ENCODE measurements at regions not wholly inside any gene's neighbourhood (a gene's known extent, or its start where the extent isn't known, plus 50 kb on each side); places are given as distances from the start of the nearest gene placed in this dataset.

DNA sequence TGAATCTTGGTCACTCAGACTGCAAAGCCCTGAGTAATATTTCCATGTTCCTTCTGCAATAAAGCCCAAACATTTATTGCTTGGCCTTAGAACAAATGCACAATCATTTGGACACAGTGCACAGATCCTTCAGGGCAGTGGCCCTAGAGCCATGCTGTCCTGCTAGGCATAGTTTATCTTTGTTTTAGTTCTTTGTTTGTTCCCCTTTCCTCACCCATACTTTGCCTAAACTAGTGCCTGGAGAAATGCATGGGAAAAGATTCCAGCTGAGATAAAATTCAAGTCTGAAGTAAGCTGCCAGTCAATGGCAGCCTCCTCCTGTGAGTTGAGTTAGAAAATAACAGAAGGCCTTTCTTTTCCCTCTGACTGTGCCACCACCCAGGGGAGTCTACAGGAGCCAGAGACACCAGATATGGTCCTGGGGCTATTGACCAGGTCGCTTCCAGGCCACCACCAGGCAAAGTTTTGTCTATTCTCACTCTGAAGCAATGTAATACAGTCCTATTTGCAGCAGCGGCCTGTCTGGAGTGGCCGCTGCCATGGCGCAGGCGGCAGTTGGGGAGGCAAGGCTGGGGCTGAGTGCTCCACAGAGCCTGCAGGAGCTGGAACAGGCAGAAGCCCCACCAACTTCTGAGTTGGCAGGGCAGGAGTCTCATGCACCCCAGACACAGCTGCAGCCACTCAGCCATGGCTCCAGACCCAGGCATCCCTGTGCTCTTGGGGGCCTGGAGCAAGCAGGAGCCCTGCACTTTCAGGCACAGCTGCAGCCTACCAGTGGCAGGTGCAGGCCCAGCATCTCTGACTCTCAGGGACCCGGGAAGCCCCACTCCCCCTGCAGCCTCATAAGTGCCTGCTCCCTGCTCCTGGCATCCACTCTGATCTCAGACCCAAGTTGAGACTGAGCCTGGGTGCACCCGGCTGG, 258.6 kb downstream of the GPATCH2 start:
- H3K4me1 ChIP-seq = no peaks in the 10 kb centered on the region
- POLR2A ChIA-PET = no interaction called here
- H3K9me3 ChIP-seq = peaks cover 2% of the 10 kb centered on the region; the same call in 1 of the 3 replicates
- CTCF ChIA-PET = no interaction called here
- DNase-seq (ENCODE audit: low read depth in 1 of 2, low spot score in 1 of 2) = no peak
- H3K27ac ChIP-seq = no peak overlapping the region
- 50% methylated on average over 2 of the region's 7 CpGs for WGBS (ENCODE audit: missing lambda C conversion rate)
- no peak overlapping the region for H3K4me3 ChIP-seq
- FAIRE-seq = no peak
- no peak overlapping the region for H3K4me2 ChIP-seq
- TF ChIP-seq FOSL2 (IDR thresholded peaks at IDR 0.05) (no peak), FOSL2 (CRISPR knock-in tag; IDR thresholded peaks at IDR 0.05) (no peak), JUN (IDR thresholded peaks at IDR 0.05) (no peak), MYC (IDR thresholded peaks at IDR 0.05; ENCODE audit: borderline replicate concordance, low read length) (no peak), SMC3 (IDR thresholded peaks at IDR 0.05) (no peak), ZSCAN20 (CRISPR knock-in tag; IDR thresholded peaks at IDR 0.05) (no peak), USF2 (IDR thresholded peaks at IDR 0.05) (no peak), CBX2 (IDR thresholded peaks at IDR 0.05; ENCODE audit: borderline replicate concordance, low read depth) (no peak), ESRRA (IDR thresholded peaks at IDR 0.05; ENCODE audit: borderline replicate concordance, low read length) (no peak), CBX8 (IDR thresholded peaks at IDR 0.05) (no peak), NR3C1 (IDR thresholded peaks at IDR 0.05) (no peak), HEYL (CRISPR knock-in tag; IDR thresholded peaks at IDR 0.05) (no peak), EHMT2 (IDR thresholded peaks at IDR 0.05; ENCODE audit: low read depth) (no peak)
- TF ChIP-seq, protein P1, sequence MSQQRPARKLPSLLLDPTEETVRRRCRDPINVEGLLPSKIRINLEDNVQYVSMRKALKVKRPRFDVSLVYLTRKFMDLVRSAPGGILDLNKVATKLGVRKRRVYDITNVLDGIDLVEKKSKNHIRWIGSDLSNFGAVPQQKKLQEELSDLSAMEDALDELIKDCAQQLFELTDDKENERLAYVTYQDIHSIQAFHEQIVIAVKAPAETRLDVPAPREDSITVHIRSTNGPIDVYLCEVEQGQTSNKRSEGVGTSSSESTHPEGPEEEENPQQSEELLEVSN (IDR thresholded peaks at IDR 0.05; ENCODE audit: borderline replicate concordance, low read depth) = no peak
- no peak for ATAC-seq

GRCh38 chr1:217370757-217371156, 260.1 kb downstream of the GPATCH2 start:
- Histone ChIP-seq H3K9me3 (no peaks in the 10 kb centered on the region), H3K27ac (no peak overlapping the region), H3K4me3 (no peak overlapping the region), H3K4me2 (no peak overlapping the region), H3K4me1 (no peaks in the 10 kb centered on the region)
- no peak for ATAC-seq
- TF ChIP-seq TFCP2L1 (CRISPR knock-in tag; IDR thresholded peaks at IDR 0.05) = no peak
- TF ChIP-seq JUNB (IDR thresholded peaks at IDR 0.05) = no peak
- TF ChIP-seq MYC (IDR thresholded peaks at IDR 0.05; ENCODE audit: borderline replicate concordance, low read length) = no peak
- no peak for TF ChIP-seq NPAS2 (CRISPR knock-in tag; IDR thresholded peaks at IDR 0.05; ENCODE audit: borderline replicate concordance)
- no peak for TF ChIP-seq RFX5 (IDR thresholded peaks at IDR 0.05)
- TF ChIP-seq HEYL (CRISPR knock-in tag; IDR thresholded peaks at IDR 0.05) = no peak
- no peak for FAIRE-seq
- ChIA-PET POLR2A (no interaction called here), CTCF (no interaction called here)
- 66% methylated on average over 10 of the region's 10 CpGs for WGBS (ENCODE audit: missing lambda C conversion rate)
- no peak for DNase-seq (ENCODE audit: low read depth in 1 of 2, low spot score in 1 of 2)

DNA sequence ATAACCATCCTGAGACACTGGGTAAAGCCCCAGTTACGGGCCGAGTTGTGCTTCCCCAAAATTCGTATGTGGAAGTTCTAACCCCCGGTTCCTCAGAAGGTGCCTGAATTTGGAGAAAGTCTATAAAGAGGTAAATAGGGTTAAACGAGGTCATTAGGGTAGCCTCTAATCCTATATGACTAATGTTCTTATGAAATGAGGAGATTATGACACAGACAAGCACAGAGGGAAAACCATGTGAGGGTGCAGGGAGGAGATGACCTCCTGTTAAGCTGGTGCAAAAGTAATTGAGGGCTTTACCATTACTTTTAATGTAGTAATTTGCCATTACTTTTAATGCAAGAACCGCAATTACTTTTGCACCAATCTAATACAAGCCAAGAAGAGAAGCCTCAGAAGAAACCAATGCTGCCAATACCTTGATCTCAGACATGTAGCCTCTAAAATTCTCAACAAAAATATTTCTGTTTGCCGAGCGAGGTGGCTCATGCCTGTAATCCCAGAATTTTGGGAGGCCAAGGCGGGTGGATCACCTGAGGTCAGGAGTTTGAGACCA, 260.8 kb downstream of the GPATCH2 start:
- CTCF ChIA-PET = no interaction called here
- Histone ChIP-seq H3K27ac (no peak overlapping the region), H3K4me3 (no peak overlapping the region), H3K9me3 (no peaks in the 10 kb centered on the region), H3K4me2 (no peak overlapping the region), H3K4me1 (no peaks in the 10 kb centered on the region)
- 51% methylated on average over 9 of the region's 9 CpGs for WGBS (ENCODE audit: missing lambda C conversion rate)
- no peak for FAIRE-seq
- ATAC-seq = no peak
- DNase-seq (ENCODE audit: low read depth in 1 of 2, low spot score in 1 of 2) = no peak
- TF ChIP-seq RAD21 (conservative IDR thresholded peaks at IDR 0.05 in 1 of 2, IDR thresholded peaks at IDR 0.05 in 1 of 2) = no peak
- no peak for TF ChIP-seq PHF8 (IDR thresholded peaks at IDR 0.05; ENCODE audit: borderline replicate concordance, low read depth)
- POLR2A ChIA-PET = no interaction called here

Data from A549 (cell line).